ENCODE measurements at regions not wholly inside any gene's neighbourhood (a gene's known extent, or its start where the extent isn't known, plus 50 kb on each side); places are given as distances from the start of the nearest gene placed in this dataset.

- no peak for DNase-seq
These were observed 101.4 kb upstream of the NPY2R start for GRCh38 chr4:155107059-155107458.

GRCh38 chr4:155114790-155115189, 93.6 kb upstream of the NPY2R start:
- no peak for DNase-seq

- no peak for DNase-seq
These were observed 89.4 kb upstream of the NPY2R start for GRCh38 chr4:155119006-155119405.

GRCh38 chr4:155120536-155120935, 87.9 kb upstream of the NPY2R start:
- no peak for DNase-seq

GRCh38 chr4:155122382-155122781, 86.1 kb upstream of the NPY2R start:
- no peak for DNase-seq

- no peak for DNase-seq
These were observed 74.3 kb upstream of the NPY2R start for GRCh38 chr4:155134136-155134535.

- no peak for DNase-seq
These were observed 67.5 kb upstream of the NPY2R start for GRCh38 chr4:155140889-155141288.

- no peak for DNase-seq
These were observed 64.9 kb upstream of the NPY2R start for GRCh38 chr4:155143512-155143911.

Measured in NCI-H69 (cell line).